ENCODE measurements at regions not wholly inside any gene's neighbourhood (a gene's known extent, or its start where the extent isn't known, plus 50 kb on each side); places are given as distances from the start of the nearest gene placed in this dataset.

DNA sequence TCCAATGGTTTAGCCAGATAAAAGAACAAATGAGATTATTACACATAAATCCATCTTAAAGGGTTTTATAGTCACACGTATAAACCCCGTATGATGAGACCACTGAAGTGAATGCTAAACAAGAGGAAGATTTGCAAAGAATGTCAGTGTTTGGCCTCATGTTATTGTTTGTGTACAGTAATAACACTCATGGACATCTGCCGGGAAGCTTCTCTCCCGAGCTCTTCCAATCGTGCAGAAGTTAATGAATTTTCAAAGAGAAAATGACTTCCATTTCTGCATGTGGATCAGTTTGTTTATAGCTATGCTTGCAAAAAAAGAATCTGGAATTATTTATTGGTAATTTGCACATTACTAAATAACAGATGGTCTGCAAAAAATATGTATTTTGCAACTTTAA is 88.5 kb upstream of the APCDD1 start:
- no peak for DNase-seq

DNA sequence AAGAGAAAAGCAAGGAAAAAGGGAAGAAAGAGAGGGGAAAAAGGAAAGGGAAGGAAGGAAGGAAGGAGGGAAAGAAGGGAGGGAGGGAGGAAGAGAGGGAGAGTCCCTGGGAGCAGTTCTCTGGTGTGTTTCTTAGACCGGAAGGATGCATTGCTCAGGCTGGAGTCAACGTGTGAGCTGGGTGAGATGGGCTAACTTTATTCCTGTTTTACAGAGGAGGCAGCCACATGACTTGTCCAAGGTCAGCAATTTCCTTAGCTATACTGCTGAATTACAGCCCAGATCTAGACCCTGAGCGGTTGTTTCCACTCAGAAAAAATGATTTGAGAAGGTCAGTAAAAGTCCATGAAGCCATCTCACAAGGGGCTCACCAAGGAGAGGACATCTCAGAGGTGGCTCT is 86.6 kb upstream of the APCDD1 start:
- no peak for DNase-seq

DNA sequence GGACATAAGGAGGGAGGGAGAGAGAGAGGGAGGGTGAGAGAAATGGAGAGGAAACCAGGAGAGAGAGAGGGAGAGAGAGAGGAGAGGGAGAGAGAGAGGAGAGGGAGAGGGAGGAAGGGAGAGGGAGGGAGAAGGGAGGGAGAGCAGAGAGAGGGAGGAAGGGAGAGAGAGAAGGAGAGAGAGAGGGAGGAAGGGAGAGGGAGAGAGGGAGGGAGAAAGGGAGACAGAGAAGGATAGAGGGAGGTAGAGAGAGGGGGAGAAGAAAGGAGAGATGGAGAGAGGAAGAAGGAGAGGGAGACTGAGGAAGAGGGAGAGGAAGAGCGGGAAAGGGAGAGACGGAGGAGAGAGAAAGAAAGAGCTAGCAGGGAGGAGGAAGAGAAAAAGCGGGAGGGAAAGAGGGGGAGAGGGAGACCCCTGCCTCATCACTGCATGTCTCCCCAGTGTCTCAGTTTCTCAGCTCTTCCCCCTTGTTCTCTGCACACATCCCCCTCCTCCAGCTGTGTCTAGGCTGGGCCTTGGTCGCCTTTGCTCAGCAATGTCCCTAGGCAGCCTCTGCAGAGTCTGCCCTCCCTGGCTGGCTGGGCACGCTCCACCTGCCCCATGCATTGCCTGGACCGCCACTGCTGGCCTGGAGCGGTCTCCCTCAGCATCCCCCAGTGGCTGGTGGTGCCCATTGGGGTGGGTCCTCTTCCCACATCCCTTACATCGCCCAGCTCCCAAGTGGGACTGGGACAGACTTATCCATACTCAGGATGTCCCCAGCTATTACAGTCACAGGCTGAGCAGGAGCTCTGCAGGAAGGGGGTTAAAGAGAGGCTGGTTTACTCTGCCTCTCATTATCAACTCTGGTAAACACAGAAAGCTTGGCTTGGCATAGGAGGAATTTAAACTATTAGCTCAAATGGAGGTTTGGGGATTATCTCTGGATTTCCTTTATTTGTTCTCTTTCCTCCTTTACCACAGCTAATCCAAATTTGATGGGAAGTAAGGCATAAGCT is 85.7 kb upstream of the APCDD1 start:
- no peak for DNase-seq

DNA sequence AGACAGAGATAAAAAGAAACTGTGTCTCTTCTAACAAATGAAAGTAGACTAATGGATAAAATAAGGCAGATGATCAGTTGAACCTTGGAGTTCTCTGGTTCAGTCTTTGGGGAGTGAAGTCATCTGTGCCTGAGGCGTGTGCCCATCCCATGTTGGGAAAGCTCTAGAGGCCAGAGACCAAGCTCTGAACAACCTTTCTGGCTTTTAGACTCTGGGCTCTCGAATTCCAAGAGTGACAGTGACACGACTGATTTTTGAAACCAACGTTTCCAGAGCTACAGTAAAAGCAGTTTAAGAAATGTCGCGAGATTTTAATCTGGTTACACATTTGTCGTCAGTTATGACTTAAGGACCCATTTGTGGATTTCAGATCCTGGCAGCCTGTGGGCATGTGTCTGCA is 83.7 kb upstream of the APCDD1 start:
- DNase-seq: no peak

DNA sequence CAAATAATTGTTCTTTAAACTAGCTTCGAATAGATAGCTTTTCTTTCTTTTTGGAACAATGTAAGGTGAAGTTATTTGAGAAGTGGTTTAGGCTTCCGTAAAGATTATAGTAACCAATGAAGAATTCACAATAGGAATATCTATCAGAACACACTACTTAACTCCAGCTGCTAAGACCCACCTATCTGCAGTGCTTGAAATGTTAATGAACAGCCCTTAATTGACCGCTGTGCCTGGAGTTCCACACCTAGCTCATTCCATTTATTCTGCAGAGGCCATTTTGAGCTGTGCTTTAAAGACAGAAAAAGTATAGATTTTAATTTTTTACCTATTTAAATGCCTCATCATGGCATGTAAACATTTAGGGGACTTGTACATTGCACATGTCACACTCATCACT is 83.3 kb upstream of the APCDD1 start:
- DNase-seq: no peak

DNA sequence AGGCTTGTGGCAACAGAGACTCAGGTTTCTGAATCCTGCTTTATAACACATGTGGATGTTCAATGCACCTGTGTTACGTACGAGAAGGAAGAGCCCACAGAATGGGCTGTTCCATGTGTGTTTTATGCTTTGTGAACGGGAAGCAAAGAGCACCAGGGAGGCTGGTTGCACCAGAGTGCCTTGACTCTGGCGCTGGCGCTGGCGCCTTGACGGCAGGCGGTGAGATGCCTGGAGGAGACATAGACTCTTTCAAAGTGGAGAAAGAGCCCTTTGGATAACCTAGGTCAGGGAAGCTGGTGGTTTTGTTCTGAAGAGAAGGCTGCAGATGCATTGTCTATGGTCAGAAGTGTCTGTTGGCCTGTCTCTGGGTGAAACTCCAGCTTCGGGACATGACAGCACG is 80.2 kb upstream of the APCDD1 start:
- DNase-seq: no peak

DNA sequence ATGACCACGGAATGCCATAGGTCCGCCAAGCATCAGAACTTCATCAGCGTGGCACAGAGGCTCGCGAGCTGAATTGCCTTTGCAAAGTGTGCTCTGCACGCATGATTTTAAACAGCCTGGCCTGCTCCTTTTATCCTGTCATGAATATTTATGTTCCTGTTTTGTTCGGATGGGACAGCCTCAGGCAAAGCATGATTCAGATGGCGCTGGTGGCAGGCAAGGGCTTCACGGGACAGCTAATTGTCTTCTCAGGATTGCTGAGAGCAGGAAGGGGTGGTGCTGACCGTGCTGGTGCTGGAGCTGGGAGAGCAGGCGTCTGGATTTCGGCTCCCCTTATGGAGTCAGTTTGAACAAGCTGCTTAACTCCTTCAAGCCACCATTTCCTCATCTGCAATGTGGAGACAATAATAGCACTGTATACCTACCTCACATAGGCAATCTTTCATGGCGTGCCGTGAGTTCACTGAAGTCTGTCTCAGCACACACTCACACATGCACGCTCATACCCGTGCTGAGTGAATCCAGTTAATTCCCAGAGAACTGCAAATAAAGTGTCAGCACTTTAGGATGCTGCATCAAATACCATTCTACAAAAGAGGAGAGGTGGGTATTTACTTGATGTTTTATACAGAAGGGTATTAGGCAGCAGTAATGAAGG is 79.7 kb upstream of the APCDD1 start:
- DNase-seq: no peak

DNA sequence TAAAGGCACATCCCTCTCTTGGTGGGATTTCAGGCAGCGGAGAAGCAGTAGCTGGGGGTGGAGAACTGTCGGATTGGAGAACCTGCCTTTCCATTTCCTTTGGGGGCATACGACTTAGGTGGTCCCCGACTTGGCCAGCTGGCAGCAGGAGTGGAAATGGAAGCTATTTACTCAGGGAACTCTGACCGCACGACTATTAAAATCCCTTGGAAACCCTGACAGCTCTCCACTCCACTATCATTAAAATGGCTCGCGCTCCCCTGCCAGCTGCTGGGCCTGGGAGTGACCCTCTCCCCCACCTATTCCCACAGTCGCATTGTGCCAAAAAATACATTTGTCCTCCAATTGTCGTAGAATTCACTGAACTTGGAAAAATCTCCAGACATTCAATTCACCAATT is 77.7 kb upstream of the APCDD1 start:
- DNase-seq: peak; percentile 10

DNA sequence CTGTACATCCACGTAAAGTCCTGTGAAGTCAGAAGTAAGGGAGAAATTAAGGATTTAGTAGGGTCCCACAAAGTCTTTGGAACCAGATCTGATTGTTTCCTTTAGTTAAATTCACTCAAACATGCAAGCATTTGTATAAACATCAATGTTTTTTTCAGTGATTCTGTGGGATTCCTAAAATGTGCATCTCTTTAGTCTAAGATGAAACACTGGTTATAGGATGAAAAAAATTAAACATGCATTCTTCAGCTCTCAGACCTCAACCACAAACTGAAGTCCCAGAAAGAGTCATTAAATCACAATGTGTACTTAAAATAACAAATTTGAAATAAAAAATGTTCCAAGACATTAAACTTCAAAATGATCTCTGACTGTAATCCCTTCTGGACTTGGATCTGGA is 76.5 kb upstream of the APCDD1 start:
- DNase-seq: no peak

DNA sequence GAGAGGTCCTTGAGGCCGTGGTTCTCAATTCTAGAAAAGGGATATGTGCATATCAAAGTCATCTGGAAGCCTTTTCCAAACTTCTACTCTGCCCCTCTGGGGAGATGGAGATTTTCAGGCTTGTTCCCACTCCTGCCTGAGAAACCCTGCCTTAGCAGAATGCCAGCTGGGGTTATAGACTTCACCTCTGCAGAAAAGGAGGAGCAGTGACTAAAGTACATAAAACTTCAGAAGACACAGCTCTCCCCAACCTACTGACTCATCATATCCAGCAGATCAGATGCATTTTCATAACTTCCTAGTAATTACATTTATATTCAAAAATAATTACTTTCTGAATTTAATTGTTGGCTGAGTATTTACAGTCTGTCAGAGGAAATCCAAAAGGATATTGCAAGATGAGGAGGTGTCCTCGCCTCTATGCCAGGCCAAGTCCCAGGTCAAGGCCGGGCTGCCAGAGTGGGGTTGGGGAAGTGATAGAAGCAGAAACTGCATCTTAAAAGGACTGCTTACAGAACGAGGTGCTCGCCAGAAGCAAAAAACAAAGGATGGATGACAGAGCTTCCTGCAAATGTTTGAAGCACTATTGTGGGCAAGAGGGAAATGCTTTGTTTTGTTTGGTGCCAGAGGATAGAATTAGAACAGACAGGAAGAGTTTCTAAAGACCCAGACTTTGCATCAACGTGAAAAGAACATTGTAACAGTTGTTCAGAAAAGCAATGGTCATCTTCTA is 75.6 kb upstream of the APCDD1 start:
- no peak for DNase-seq

DNA sequence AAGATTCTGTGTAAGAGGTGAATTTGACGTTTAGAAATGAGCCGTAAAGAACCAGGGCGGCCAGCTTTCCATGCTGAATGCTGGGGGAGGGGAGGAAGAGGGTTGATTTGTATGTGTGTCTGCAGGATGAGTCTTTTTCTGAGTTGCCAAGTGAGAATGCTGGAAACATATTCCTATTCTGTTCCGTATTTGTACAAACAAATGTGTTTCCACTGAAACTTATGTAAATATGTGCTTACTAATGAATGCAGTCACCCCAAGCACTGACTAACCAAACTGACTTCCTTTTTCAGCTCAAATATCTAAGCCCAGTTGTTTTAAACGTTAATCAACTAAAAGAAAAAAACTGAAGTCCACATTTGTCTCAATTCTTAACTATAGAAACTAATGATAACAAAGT is 74.9 kb upstream of the APCDD1 start:
- DNase-seq: no peak

DNA sequence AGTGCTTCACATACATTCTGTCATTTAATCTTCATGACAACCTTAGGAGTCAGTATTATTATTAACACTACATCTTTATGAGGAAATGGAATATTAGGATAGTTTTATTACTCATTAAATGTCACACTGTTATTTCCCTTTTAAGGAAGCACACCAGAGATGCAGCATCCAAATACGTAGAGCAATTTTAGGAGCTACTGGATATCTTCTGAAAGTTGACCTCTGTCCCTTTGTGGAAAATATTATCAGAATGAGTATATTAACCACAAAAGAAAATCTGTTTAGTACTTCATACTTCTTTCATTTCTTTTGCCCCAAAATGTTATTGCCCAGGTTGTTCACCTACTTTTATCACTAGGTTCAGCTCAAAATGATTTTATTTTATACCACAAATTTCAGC is 72.9 kb upstream of the APCDD1 start:
- no peak for DNase-seq

DNA sequence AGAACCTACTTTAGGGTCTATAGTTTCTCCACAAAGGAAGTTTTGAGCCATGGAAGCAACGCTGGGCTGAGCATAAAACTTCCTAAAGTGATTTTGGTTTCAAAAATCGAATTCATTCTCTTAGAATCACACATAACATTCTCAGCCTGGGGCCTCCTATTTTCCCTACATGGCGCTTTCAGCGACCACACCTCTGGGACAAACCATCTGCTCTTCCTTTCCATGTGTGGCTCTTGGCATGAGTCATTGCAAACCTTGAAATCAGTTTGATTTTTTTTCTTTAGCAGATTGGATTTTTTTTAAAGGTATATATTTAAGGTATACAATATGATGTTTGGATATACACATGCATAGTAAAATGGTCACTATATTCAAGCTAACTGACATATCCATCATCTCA is 72.5 kb upstream of the APCDD1 start:
- DNase-seq: no peak

DNA sequence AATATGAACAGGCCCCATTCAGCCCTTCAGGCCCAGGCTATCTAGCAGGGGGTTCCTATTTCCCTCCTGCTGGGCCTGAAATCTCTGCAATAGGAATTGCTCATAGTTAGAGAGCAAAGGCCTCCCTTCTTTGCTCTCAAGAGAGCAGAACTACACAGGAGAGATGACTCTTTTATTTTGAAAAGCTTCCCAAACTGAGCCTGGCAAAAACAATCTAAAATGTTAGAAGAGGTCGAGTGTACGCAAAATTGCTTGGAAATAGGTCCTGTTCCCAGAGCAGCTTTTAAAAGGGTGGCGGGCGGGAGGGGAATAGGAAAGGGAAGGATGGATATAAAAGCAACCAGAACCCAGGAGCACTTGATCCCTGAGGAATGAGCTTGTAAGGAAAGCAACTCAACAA is 68.4 kb upstream of the APCDD1 start:
- DNase-seq: no peak

DNA sequence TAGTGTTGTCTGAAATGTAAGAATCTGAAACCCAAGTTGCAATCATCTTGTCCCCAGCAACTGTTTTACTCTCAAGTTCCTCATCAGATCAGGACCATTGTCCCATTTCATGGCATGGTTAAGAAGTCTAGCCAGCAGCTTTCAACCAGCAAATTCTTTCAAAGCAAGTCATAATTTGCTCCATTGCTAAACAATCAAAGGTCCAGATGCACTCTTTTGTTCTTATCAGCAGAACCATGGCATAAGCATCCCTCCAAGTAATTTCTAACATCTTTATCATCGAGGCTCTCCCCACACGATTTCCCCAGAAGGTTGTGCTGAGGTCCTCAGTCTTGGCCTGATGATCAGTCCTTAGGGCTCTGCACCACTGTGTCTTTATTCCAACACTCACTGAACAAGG is 67.5 kb upstream of the APCDD1 start:
- no peak for DNase-seq

DNA sequence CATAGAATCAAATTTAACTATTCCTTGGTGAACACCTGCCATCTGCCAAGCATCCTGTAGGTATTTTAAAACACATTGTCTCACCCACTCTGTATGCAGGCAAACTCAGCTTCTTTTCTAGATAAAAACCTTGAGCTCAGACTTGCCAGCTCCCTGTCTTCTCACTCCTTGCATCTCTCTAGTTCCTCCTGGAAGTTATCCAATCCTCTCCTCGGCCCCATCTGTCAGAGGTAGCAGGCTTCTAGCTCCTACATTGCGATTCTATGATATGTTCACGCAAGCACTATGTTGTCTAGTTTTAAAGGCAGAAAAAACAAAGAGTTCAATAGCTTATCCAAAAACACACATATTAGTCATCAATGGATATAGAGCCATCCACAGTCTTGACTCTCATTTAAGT is 67.0 kb upstream of the APCDD1 start:
- no peak for DNase-seq

DNA sequence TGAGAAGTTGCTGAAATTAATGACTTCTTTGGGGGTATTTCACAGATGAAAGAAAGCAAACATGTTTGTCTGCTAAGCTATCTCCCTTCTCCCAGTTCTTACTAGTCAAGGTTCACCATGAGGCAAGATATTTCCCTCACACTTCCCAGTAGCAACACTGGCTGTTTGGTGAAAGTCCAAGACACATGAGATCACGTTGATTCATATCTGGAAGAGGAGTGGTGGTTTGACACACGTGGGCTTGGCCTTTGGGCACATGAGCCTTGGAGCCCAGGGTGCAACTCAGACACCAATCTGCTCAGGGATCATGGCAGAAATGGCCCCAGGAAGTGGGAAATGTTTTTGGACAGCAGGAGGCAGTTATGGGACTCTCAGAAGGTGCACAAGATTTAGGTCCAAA is 66.1 kb upstream of the APCDD1 start:
- no peak for DNase-seq

DNA sequence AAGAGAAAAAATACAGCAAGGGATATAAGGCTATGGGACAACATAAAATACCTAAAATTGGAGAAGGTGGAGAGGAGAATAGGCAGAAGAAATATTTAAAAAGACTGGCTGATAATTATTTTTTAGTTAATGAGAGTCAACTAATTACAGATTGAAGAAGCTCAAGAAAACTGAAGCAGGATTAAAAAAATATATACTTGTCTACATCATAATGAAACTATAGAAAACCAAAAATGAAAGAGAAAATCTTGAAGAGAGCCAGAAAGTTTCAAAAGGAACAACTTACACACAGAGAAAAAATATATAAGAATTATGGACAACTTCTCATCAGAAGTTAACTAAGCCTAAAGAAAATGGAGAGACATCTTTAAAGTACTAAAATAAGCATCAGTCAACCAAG is 62.9 kb upstream of the APCDD1 start:
- no peak for DNase-seq

DNA sequence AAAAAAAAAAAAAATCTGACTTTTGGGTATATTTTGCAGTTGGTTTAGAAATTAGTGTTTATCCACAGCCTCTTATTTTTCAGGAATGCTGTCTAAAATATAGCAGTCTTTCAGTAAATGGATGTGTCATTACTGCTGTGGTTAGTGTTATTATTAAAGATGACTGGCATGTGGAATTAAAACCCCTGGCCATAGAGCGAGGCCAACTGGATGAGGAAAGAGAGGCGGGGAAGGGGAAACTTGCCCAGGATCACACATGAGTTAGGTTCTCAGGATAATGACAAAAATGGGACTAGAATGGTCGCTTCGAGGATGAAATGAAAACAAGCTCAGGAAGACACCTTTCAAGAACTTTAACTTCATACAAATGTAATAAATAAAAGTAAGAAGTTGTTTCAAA is 57.4 kb upstream of the APCDD1 start:
- no peak for DNase-seq

DNA sequence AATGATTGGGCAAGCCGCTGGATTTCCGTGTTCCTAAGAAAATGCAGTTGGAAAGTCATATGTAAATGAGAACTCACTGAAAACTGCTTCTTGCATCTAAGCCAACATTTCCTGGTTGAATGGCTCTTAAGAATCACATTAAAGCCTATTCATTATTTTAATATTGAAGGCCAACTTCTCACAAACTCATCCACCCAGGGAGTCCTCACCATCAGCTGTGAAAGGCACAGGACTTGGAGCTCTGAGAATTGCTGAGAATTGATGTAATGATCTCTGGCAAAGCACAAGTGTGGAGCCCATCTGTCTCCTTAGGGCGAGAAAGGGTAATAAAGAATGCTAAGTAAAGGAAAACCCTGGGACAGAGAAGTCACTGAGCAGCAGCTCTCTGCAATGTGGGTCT is 55.9 kb upstream of the APCDD1 start:
- no peak for DNase-seq

DNA sequence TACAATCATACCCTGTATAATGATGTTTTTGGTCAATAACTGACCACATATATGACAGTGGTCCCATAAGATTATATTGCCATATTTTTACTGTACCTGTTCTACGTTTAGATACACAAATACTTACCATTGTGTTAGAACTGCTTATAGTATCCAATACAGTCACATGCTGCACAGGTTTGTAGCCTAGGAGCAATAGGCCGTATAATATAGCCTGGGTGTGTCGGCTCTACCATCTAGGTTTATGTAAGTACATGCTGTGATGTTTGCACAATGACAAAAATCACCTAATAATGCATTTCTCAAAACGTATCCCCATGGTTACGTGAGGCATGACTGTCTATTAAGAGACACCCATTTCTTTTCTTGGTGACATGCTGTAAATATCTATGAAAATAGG is 55.0 kb upstream of the APCDD1 start:
- no peak for DNase-seq

DNA sequence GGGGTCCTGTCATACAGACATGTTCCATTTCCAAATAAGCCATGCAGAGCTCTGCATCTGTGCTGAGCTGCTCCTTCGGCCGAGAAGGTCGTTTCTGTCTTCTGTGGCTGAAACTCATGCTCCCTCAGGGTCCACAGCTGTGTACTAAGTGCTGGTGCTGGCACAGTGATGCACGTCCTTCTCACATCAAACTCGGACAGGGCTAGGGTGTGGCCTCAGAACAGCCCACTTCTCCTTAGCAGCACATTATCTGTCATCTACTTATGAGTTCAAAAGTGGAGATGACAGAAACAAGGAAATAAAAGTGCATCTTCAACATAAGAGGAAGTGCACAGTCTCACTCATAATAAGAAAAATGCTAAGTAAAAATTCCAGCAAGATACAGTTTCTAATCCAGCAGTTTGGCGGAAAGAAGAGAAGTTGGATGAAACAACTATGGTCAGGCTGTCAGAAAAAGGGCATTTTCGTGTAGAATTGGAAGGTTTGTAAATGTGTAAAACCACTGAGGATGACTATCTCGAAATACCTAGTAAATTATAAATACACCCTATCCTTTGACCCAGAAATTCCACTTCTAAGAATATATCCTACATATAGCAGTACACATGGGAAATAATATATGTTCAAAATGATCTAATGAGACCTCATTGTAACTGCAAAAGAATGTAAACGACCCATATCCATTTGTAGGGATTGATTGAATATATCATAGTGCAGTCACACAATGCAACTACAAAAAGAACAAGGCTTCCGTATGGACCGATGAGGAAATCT is 53.7 kb upstream of the APCDD1 start:
- no peak for DNase-seq

DNA sequence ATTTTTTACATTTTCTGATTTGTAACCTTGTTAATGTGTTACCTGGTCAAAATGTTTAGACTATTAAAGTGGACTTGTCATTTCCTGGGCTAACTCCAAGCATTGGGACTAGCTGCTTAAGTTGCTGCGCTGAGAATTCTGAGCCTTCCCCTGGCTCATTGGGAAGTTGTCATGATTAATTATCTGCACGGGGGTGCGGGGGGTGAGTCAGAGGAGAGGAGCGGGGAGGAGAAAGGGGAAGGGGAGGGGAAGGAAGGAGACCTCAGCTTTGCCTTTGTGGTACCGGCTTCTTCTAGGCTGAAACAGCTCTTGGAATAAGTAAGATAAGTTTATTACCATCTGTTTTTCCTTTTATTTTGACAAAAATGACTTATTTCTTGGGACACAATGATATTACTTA is 52.9 kb upstream of the APCDD1 start:
- no peak for DNase-seq
